HG03342 (cell line): ENCODE measurements at regions not wholly inside any gene's neighbourhood (a gene's known extent, or its start where the extent isn't known, plus 50 kb on each side); places are given as distances from the start of the nearest gene placed in this dataset.

ENCODE experiments used
- ATAC-seq: cut with Tn5 transposase; IDR thresholded peaks from one replicate; pipeline ENCODE4 v1.9.1; 2021; ENCODE audit warnings: mild to moderate bottlenecking, moderate library complexity; ENCODE audit not compliant: unreplicated experiment

DNA sequence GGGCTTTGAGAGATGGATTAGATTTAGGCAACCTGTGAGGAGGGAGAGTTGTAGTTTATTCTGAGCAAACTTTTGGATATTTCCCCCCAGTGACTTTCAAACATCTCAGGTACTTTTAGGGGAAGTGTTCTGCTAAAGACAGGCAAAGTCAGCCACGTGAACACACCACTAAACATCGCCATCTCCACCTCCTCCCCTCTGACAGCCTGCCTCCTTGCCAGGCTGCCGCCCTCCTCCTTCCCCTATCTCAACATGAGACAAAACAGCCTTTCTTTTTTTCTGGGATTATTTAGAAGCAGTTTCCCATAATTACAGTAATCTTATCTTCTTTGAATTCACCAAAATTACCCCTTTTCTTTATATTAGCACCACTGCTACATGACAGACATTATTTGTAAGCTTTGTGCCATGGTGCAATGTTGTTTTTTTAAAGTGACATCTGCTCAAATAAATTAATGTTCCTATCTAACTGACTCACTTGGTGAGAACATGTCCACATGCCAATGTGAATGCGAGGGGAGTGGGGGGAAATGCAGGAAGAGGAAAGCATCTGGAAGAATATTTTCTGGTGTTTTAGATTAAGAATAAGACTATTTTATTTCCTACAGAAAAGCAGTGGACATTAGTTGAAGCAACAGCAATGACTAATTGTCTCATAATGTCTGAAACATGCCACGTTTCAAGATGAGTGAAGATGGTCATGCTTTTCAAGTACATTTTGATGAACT is 147.8 kb upstream of the ATP1B1 start:
- no peak for ATAC-seq

DNA sequence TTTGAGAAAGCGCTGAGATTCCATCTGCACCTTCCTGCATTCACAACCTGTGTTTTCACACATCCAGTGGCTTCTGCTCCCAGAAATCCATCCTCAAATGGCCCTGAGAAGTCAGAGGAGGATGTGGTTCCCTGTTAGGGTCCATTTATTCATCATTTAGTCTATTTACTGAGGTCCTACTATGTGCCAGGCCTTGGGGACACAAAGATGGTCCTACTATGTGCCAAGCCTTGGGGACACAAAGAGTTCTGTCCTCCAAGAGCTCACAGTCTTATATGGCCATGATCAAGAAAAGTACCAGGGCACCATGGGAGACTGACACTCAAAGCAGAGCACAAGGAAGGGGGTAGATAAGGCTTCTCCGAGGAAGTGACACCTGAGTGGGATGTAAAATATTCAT is 147.1 kb upstream of the ATP1B1 start:
- no peak for ATAC-seq

DNA sequence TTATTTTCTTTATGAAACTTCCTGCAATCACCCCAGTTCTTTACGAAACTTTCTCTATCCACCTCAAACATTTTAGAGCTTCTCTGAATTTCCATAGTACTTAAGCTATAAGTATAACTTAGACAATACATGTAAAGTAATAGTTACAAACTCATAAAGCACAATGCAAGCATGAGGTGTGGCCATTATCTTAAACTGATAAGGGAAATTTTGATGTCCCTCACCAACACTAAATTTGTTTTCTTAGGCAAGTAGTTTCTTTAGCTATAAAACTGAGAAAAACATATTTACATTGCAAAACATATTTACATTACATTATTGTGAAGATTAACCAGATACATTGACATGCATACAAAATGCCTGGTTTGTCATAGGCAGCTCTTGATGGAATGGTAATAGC is 146.4 kb upstream of the ATP1B1 start:
- no peak for ATAC-seq

DNA sequence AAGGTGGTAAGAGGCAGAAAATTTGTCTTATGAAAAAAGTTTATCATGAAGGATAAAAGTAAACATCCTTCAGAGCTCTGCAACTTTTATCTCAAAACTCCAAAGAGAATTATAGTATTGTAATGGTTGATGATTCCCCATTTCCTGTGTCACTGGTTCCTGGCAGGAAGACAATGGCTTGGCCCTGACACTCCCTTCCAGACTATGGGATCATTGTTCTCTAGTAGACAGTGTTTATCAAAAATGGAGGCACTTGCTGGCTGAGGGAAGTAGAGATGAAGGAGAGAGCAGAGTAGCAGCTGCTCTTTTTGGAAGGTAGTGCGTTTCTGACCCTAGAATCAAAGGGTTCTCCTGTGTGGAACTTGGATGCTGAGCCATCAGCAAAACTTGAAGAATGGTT is 145.9 kb upstream of the ATP1B1 start:
- ATAC-seq, result no peak

DNA sequence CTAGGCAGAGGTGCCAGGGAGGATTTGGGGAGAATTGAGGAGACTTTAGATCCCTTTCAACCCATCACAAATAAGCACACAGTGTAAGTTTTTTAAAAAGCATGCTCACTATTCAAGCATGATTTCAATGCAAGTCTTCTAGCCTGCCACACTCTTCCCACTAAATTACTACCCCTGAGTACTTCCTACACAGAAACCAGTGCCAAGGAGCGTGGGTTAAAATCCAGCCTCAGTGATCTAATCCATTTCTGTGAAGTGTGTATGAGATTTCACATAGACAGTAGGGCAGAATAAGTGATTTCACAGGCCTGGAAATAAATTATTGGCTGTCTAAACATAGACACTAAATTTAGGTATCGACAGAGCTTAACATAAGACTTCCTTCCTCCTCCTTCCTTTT is 142.9 kb upstream of the ATP1B1 start:
- no peak for ATAC-seq

DNA sequence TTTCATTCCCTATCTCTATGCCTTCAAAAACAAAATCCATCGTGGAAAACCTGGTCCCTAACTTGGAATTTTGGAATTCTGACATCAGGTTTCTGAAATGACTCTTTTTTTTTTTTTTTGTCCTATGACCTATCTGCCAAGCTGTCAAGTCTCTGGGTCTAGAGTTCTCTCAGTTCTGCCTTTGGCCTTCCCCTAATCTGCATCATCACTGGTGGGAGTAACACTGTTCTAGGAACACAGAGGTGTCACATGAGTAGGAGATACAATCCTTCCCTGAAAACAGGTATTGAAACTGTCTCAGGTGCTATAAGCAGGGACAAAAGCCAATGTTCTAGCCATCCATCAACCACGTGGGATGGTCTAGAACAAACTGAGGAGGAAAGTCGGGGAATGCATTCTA is 142.0 kb upstream of the ATP1B1 start:
- no peak for ATAC-seq

DNA sequence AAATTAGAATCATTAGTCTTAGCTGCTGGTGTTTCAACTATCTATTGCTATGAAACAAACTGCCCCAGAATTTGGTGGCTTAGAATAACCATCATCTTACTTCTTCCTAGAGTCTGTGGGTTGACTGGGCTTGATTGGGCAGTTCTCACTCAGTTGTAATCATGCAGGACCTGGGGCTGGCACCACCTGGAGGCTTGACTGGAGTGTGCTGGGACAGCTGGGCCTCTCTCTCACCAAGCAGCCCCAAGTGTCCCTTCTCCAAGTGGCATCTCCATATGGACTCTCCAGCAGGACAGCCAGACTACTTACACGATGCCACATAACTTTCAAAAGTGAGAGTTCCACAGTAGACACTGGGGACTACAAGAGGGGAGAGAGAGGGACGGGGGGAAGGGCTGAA is 140.3 kb upstream of the ATP1B1 start:
- no peak for ATAC-seq

DNA sequence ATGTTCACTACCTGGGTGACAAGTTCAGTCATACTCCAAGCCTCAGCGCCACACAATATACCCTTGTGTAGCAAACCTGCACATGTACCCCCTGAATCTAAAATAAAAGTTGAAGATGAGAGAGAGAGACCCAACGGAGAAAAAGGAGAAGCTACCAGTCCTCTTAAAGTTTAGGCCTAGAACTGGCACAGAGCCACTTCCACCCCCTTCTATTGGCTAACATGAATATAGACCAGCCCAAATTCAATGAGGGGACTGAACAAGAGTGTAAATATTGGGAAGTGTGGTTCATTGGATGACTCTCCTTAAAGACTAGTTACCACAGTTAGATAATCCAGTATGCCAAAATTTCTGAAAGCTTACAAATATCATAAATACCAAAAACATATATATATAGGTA is 139.9 kb upstream of the ATP1B1 start:
- no peak for ATAC-seq

DNA sequence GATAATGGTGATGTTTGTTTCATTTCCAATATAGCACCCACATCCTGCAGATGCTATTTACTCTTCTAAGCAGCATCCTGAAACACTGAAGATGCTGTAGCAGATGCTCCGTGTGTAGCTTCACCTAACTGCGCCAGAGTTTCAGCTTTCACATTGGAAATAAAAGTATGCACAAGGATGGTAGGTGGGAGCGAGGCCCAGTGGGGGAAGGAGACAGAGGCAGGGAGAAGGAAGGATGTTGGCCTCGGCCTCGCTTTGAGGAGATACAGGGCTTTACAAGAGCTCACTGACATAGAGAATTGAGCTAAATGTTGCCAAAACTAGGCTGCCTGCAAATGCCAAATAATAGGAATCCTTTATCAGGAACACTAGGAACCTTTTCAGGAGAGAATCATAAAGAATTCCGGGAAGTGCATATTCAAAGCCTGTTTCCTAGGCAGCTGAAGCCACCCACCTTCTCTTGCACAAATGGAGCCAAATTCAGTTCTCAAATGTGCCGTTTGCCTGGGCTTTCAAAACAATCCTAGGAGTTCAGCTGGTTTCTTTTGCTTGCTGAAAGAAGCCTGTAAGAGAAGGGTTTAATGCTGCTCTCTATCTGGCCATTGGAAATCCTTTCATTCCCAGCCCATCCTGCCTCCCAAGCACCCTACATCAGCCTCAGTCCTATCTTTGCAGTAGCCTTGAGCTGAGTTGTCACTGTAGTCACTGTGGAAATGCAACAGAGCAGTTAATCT is 135.4 kb upstream of the ATP1B1 start:
- no peak for ATAC-seq

DNA sequence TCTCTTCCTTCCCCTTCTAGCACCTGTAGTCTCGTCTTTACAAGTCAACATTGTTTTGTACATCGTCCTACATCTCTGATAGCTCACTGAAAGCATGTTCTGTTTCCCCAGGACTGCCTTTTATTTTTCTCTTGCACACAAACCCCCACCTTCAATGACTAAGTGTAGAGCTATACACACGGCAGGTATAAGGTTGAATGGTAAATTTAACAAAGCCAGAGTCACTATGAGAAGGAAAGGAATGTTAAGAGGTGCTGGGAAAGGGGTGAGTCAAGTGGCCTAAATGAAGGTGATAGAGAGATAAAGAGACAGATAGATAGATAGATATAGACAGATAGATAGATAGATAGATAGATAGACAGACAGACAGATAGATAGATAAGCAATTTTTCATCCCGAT is 134.3 kb upstream of the ATP1B1 start:
- ATAC-seq, result no peak

DNA sequence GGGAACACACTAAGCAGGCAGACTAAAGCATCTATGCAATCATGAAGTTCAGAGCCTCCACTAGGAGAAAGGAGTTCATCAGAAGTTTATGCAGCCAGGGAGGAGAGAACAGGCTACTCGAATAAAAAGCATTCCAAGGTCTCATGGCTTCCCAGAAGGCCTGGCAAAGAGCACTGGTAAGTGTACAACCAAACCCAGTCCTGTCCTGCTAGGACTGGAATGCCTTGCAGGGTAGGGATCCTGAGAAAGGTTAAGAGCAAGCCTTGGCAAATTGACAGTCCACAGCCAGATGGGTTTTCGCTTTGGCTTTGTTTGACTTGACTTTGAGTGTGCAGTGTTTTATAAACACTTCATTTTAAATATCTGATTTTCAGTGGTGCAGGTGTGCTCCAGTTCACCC is 133.6 kb upstream of the ATP1B1 start:
- no peak for ATAC-seq

DNA sequence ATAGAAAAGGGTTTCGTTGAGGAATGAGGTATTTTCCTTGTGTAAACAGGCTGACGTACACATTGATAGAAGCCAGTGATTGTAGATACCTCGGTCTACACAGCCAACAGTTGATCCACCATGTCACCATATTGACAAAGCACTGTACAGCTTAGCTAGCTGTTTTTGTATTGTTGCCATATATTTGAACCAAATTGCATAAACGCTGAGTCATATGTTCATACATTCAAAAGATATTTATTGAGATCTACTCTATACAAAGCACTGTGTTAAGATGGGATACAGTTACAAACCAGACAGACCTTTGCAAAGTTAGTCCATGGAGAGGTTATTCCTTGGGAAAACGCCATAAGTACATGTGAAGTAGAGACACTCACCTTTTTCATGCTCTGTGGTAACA is 132.4 kb upstream of the ATP1B1 start:
- ATAC-seq, result no peak

DNA sequence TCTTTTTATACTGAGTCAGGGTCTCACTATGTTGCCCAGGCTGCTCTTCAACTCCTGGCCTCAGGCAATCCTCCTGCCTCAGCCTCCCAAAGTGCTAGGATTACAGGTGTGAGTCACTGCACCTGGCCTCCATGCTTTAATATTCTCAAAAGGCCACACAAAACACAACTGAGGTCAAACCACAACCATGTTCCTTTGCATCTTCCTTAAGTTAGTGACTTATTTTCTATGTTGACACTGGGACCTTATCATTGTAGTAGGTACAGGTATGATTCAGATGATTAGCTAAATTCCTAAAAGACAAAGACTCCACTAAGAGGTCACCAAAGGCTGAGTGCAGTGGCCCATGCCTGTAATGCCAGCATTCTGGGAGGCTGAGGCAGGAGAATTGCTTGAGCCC is 131.9 kb upstream of the ATP1B1 start:
- no peak for ATAC-seq

DNA sequence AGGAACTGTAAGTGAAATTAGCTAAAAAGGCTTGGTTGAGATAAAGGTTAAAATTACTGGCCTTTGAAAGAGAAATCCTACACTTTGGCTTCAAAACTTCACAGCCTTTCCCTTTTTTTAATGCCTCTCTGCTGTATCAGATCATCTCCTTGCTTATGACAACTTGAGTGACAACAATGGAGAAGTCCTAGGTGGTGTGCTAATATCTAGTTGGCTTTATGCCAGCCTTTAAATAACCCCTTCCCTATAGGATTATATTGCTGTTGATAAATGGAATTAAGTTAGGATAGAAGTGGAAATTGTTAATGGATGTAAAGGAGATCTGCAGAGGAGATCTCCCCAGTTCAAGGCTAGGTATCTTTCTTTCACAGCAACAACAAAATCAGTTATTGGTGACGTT is 130.2 kb upstream of the ATP1B1 start:
- ATAC-seq, result no peak

DNA sequence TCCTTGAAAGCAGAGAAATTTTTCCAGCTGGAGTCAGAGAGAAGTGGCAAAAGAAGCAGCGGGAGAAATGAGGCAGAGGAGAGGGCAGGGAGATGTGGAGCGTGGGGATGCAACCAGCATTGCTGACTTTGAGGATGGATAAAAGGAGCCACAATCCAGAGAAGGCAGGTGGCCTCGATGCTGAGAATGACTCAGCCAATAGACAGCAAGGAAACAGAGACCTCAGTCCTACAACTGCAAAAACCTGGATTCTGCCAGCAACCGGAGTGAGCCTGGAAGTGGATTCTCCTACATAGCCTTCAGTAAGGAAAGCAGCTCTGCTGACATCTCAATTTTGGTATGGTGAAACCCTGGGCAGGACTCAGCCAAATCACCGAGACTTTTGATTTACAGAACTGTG is 128.9 kb upstream of the ATP1B1 start:
- ATAC-seq, result no peak

DNA sequence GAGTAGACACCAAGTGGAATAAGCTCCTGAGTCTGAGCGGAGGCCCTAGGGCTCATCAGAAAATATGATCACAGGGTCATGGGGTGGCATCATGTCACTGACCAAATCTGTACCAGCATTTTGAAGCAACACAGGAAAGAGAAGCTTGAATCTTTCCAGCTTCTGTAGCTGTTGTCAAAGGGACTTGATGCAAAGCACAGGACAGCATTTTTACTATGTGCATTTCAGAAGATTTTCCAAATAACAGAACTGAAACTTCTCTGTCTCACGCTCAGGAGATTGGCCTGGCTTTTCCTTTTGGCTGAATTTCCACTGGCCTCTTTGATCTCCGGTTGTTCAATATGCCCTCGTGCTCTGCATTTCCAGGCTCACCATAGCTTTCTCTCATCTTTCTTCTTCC is 127.2 kb upstream of the ATP1B1 start:
- no peak for ATAC-seq

DNA sequence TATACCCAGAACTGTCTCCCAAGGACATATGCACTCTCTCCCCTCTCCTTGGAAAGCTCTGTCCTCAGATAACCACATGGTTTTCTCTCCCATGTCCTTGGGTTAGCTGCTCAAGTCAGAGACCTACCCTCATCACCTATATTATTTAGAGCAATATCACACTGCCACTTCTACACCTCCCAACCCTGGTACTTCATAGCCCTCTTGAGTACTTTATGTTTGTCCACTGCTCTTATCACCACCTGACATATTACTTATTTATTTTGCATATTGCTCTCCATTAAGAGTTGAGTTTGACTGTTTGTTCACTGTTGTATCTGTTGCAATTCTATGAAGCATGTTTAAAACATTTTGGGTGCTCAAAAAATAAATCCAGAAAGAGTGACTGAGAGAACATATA is 126.3 kb upstream of the ATP1B1 start:
- no peak for ATAC-seq

DNA sequence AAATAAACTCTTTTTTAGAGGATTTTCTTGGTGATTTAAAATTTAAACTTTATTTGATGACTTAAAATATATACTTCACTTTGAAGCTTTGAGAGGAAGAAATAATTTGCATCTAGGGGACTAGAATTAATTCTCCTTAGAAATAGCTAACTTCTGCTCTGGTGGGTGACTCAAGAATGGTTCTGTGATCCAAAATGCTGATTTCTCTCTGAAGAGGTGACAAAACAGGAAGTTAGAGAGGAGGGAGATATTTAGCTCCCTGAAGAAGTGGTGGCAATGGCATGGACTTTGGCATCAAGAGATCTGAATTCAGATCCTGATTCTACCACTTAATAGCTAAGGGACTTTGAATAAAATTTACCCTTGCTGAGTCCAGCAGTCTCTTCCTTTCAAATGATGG is 125.8 kb upstream of the ATP1B1 start:
- ATAC-seq, result no peak

DNA sequence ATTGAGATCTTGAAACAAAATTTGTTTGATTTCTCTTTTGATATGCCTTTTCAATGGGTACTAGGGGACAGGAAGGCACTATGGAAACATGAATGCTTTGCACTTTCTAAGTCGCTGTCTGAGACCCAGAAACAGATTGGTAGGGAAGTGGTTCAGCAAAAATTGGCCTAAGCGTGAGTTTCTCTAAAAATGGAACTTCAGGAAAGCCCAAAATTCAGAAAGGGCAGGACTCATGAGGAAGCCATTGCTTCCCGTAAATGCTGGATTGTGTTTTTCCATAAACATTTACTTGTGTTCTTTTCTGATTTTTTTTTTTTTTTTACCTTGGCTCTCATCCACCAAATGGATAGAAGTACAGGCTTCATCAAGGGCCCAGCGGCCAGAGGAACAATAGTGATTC is 123.7 kb upstream of the ATP1B1 start:
- no peak for ATAC-seq

DNA sequence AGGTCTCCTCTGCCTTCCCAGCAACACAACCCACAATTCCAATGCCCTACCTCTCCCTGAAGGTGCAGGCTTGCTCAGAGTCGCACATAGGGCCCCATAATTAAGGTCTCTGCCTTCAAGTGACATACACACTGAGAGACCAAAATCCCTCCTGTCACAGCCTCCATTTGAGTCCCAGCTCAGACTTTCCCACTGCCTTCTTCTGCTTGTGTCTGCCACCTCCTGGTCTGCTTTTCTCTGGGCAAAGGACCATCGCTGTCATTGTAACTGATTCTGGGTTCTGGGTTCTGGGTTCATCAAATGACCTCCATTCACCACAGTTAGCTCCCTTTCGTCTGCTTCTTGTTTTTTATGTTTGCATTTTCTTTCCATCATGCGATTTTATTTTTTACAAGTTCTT is 119.2 kb upstream of the ATP1B1 start:
- ATAC-seq, result no peak

DNA sequence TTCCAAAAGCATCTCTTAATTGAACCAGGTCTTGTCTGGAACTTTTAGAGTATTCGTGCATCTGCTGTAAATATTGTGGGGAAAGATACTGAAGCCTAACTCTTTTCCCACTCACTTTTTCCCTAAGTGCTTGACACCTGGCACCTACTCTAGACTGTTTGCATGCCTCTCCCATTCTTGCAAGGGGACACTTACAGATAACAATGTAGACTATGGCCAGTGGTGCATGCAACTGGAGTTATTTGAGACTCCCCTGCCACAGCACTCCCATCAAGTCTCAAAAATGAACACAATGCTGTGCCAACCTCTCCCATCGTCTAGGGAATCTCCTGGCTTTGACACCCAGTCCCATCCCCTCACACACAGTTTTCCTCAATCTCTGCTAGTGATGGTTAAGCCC is 118.6 kb upstream of the ATP1B1 start:
- no peak for ATAC-seq

DNA sequence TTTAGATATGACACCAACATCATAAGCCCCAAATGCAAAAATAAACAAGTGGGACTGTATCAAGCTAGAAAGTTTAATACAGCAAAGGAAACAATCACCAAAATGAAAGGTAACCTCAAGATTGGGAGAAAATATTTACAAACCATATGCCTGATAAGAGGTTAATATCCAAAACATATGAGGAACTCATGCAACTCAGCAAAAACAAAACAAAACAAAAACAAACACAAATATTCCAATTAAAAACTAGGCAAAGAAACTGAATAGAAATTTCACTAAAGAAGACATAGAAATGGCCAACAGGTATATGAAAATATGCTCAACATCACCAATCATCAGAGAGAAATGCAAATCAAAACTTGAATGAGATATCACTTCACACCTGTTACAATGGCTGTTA is 116.5 kb upstream of the ATP1B1 start:
- ATAC-seq, result no peak
